GM19397 (cell line): ENCODE measurements at regions not wholly inside any gene's neighbourhood (a gene's known extent, or its start where the extent isn't known, plus 50 kb on each side); places are given as distances from the start of the nearest gene placed in this dataset.
"Not testable (repeated sequence)": the region's sequence is repeated elsewhere in the genome, so short reads cannot be mapped to it uniquely, and the experiment has no call there.

Experiments
- ATAC-seq: cut with Tn5 transposase; IDR thresholded peaks from one replicate; pipeline ENCODE4 v1.9.1; 2021; ENCODE audit warnings: mild to moderate bottlenecking, moderate library complexity; ENCODE audit not compliant: unreplicated experiment

DNA sequence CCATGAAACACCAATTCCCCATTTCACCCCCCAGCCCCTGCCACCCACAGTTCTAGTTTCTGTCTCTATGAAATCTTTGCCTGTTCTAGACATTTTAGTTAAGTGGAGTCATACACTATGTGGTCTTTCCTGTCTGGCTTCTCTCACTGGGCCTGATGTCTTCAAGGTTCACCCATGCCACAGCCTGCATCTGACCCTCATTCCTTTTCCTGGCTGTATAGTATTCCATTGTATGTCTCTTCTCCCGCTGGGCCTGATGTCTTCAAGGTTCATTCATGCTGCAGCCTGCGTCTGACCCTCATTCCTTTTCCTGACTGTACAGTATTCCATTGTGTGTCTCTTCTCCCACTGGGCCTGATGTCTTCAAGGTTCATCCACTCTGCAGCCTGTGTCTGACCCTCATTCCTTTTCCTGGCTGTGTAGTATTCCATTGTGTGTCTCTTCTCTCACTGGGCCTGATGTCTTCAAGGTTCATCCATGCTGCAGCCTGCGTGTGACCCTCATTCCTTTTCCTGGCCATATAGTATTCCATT is 191.7 kb downstream of the CRLF2 start:
- no peak for ATAC-seq

DNA sequence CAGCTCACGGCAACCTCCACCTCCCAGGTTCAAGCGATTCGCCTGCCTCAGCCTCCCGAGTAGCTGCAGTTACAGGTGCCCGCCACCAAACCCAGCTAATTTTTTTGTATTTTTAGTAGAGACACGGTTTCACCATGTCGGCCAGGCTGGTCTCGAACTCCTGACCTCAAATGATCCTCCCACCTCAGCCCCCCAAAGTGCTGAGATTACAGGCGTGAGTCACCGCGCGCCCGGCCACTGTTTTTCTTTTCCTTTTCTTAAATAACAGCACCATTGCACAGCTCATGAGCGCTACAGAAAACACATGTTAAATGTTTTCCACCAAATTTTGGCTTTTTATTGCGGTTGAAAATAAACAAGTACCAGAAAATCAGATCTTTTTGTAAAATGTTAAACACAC is 195.5 kb downstream of the CRLF2 start:
- ATAC-seq, result not testable (repeated sequence)

DNA sequence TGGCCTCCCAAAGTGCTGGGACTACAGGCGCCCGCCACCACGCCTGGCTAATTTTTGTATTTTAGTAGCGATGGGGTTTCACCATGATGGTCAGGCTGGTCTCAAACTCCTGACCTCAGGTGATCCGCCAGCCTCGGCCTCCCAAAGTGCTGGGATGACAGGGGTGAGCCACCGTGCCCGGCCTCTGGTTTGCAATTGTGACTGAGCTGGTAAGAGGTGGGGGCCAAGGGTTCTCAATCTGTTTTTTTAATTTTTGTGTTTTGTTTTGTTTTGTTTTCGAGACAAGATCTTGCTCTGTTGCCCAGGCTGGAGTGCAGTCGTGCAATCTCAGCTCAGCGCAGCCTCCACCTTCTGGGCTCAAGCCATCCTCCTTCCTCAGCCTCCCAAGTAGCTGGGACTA is 196.2 kb downstream of the CRLF2 start:
- ATAC-seq, result not testable (repeated sequence)

DNA sequence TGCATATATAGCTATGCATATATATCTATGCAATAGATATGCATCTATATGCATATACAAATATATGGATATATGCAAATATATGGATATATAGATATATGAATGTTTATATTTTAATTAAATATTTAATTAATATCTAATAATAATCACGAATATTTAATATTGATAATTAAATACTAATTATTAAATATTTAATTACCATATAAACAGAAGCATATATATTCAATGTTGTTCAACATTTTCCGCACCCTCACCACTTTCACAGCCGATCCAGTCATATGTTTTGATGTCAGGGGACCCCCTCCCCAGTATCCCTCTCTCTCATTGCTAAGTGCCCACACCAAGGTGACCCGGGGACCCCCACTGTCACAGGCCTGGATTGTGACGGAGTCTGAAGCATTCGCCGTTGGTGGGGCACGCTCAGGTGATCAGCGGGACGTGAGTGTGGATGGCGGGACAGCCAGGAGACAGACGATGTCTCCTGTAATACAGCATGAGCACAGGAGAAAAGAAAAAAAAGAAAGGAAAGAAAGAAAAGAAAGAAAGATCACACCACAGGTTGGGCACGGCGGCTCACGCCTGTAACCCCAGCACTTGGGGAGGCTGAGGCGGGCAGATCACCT is 199.7 kb downstream of the CRLF2 start:
- ATAC-seq, result no peak

DNA sequence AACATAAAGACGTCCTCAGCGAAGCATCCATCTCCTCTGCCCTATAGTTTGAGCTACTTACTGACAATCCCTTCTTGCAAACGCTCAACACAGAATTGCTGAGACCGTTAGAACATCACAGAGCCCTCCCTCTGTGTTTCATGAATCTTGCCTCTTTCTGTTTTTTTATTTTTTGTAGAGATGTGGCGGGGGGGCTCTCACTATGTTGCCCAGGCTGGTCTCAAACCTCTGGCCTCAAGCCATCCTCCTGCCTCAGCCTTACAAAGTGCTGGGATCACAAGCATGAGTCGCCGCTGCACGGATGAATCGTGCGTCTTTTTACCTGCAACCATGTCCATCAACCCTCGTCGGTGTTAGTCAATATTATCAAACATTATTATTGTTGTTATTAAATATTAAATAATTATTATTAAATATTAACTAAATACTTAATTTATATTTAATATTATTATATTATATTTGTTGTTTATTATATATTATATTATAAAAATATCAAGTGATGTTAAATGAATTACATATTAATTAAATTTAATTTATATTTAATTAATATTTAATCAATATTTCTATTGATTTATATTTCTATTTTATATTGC is 200.7 kb downstream of the CRLF2 start:
- ATAC-seq, result no peak

DNA sequence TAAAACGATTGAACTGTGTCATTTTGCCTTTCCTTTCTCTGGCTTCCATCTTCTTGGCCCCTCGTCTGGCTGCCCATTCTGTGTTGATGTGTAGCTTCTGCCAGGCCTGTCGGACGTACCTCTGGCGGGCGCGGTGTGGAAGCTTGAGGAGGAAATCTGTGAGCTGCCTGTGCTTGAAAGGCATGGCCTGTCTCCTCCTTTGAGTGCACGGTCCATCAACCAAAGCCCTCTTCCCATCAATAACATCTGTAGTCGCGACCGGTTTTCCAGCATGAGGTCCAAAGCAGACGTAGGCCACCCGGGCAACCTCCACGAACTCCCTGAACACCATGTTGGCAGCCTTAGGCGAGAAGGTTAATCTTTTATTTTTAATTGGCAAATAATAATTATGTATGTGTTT is 202.7 kb downstream of the CRLF2 start:
- no peak for ATAC-seq

DNA sequence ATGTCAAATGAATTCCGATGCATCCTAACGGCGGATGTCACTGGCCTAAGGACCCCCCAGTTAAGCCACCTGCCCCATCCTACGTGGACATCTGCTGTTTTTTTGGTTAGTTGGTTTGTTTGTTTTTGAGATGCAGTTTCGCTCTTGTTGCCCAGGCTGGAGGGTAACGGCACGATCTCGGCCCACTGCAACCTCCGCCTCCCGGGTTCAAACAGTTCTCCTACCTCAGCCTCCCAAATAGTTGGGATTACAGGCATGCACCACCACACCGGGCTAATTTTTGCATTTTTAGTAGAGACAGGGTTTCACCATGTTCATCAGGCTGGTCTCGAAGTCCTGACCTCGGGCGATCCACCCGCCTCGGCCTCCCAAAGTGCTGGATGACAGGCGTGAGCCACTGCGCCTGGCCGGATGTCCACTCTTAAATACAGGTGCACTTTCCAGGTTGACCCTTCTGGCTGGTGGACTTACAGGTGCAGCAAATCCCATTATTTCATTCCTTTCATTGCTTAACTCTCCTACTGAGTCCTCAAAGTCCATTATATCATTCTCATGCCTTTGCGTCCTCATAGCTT is 206.2 kb downstream of the CRLF2 start:
- no peak for ATAC-seq

DNA sequence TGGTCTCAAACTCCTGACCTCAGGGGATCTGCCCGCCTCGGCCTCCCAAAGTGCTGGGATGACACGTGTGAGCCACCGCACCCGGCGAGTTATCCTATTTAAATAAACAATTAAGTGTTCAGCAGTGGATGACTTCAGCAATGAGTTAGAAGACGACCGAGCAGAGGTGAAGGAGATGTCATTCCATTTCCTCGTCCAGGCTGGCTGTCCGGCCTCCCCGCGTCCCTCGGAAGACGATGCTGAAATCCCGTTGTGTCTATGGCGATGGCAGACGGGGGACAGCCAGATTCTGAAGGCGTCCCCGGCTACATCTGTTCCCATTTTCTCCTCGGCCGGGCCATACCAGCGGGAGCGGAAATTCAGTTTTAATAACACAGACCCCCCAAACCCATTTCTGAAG is 209.8 kb downstream of the CRLF2 start:
- ATAC-seq, result no peak

DNA sequence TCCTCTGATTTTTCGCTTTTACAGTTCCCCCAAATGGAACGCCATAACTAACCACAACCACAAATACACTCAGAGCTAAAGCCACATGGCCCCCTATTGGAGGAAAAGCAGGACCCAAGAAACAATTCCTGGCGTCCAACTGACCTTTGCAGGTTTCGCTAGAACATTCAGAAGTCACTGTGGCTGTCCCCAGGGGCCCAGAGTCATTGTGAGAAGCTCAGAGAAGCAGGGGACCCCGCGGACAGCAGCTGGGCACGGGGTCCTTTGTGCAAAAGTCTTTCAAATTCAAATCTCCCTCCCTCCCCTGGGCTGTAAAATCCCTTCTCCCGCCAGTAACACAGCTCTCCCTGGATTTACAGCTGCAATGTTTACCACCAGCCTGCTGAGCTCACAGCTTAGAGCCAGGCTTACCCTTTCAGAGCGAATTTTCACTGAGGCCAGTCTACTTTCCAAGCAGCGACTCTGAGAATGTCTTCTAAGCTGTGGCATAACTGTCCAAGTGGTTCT is 214.8 kb downstream of the CRLF2 start:
- ATAC-seq, result no peak

DNA sequence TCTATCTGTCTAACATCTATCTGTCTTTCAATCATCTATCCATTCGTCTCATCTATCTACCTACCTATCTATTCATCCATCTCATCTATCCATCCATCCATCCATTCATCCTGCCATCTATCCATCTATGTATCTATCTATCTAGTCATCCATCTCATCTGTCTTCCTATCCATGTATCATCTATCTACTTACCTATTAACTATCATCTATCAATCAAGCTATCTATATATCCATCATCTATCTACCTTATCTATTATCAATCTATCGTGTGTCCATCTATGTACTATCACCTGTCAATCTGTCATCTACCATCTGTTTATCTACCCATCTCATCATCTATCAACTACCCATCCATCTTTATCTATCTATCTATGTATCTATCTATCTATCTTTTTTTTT is 217.7 kb downstream of the CRLF2 start:
- no peak for ATAC-seq

DNA sequence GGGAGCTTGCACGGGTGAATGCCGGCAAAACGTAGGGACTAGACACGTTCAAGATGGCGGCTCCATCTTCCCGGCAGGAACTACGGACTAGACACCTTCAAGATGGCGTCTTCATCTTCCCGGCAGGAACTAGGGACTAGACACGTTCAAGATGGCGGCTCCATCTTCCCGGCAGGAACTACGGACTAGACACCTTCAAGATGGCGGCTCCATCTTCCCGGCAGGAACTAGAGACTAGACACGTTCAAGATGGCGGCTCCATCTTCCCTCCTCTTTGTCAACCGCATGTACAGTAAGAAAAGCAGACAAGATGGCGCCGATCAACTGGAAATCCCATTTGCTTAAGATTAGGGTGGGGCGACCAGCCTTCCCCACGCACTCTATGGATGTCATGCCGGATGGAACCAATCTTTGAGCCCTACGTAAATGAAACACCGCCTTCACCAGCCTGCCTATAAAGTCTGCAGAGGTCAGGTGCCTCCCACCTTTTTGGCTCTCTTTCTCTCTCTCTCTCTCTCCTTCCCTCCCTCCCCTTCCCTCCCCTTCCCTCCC is 222.4 kb downstream of the CRLF2 start:
- ATAC-seq, result peak; percentile 89

DNA sequence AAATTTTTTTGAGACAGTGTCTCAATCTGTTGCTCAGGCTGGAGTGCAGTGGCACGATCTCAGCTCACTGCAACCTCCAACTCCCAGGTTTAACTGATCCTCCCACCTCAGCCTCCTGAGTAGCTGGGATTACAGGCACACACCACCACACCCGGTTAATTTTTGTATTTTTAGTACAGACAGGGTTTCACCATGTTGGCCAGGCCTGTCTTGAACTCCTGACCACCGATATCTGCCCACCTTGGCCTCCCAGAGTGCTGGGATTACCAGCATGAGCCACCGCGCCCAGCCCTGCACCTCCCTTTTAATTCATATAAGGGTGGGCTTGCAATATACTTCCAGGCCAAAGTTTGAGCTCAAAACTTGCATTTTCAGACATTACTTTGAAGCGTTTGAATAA is 223.9 kb downstream of the CRLF2 start:
- ATAC-seq, result not testable (repeated sequence)

DNA sequence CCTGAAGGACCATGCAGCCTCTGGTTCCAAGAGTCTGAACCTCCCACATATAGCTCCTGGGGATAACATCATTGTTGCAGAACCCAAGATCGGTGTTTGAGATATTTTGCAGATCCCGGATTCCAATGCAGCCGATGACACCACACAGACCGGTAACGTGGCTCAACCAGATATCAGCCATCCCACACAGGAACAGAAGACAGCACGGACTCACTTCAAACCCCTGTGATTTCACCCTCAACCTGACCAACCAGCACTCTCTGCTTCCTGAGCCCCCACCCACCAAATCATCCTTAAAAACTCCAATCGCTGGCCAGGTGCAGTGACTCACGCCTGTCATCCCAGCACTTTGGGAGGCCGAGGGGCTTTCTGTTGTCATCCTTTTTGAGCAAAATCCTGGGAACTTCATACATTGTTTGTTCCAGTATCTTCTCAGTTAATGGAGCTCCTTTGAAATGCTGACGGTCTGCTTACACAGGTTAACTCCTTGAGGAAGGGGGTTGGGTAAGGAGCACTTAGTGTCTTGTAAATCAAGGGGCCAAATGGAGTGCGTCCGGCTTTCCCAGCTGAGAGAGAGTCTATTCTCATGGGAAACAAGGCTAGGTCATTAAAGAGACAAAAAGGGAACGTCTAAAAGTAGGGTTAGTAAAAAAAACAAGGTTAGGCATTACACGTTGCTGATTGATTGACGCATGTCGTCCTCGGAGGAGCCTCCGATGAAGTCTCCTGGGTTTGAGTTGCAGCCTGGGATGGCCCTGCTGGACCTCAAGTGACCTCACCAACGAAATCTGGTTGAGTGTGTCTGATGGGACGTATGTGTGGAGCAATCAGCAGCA is 230.4 kb downstream of the CRLF2 start:
- ATAC-seq, result no peak

DNA sequence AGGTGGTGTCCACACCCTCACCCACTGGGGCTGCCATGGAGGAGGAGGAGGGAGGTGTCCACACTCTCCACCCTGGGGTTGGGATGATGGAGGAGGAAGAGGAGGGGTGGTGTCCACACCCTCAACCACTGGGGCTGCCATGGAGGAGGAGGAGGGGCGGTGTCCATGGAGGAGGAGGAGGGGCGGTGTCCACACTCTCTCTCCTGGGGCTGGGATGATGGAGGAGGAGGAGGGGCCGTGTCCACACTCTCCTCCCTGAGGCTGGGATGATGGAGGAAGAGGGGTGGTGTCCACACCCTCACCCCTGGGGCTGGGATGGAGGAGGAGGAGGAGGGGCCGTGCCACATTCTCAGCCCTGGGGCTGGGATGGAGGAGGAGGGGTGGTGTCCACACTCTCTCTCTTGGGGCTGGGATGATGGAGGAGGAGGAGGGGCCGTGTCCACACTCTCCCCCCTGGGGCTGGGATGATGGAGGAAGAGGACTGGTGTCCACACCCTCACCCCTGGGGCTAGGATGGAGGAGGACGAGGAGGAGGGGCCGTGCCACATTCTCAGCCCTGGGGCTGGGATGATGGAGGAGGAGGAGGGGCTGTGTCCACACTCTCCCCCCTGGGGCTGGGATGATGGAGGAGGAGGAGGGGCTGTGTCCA is 231.7 kb downstream of the CRLF2 start:
- no peak for ATAC-seq

DNA sequence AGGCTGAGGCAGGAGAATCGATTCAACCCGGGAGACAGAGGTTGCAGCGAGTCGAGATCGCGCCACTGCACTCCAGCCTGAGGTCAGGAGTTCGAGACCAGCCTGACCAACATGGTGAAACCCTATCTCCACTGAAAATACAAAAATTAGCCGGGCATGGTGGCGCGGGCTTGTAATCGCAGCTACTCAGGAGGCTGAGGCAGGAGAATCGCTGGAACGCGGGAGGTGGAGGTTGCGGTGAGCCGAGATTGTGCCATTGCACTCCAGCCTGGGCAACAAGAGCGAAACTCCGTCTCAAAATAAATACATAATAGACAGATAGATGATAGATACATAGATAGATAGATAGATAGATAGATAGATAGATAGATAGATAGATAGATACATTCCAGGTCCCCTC is 233.3 kb downstream of the CRLF2 start:
- not testable (repeated sequence) for ATAC-seq

DNA sequence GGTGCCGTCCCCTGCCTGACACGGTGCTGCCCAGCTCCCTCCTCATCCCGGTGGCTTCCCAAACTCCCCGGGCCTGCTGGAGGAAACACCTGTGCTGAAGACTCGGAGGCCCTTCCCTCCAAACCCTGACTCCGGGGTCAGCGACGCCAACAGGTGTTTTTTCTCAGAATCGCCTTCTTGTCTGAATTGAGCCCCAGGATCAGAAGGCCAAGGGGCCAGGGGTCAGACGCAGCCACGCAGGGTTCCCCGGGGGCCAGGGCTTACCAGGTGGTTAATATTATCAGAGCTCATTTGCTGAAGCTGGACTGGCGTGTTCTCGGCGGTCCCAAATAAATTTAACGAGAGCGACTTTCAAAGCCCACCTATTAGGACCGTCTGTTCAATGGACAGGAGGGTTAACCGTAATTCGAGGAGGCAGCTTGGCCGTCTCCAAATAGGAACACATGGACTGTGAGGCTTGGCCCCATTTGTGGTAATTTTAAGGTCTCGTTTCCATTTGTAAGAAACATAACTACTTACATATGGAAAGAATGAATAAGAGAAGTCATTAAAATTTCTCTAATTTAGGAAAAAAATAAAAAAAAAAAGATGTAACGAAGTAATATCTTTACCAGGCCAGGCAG is 239.3 kb downstream of the CRLF2 start:
- ATAC-seq, result no peak

DNA sequence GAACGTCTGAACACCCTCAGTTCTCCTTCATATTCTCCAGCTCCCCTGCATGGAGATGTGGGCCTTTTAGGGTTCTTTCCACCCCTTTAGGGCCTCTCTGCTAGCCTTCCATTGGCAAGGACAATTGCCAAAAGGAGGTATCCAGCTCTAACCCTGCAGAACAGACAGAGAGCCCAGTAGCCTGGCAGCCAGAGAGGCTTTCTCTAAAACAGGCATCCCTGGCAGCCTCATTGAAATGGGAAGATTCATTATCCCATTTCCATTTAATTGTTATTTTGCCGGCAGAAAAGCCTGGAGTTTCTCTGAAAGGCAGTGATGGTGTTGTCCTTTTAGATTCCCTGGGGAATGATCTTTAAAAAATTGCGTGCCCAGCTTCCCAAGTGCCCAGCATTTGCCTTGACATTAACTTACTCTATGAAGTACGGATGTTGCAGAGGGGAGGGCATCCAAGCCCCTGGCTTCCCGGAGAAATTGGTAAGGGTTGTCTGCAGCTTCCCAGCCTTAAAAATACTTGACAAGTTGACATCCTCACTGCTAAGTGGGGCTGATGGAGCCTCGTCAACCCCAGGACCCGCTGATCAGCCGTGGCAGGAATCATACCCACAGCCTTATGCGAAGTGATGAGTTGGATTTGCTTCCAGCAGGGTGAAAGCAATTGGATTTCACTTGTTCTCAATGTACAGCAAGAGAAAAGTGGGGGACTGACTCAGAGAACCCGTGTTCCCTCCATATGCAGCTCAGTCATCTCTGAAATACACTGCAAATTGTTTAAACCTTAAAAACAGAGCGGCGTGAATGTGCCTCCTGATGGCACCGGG is 244.1 kb downstream of the CRLF2 start:
- no peak for ATAC-seq

DNA sequence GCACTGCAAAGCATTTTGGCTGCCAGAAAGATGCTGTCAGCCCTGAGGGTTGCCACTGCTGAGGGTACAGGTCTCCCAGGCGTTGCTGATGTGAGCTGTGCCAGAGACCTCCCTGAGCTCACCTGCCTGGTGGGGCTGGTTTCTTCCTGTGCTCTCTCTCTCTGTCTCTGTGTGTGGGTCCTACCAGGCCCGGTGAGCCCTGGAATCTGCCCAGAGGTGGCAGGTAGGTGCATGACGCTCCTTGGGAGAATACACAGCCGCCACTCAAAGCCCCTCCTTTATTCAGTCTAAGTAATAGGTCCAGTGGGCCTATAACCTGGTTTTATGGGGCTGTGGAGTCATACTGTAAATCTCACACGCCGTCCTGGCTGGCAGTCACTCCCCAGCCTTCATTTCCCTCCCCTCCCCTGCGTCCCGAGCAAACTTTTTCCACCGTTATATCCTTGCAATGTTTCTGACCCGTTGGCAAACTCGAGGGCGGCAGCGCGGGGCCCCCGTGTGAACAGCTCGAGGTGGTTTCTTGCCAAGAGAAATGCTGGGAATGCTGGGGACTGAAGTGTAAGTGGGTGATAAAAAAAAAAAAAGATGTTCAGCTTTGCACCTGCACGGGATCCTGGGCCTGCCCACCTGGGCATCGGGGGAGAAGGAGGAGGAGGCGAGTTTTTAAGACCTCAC is 245.9 kb downstream of the CRLF2 start:
- no peak for ATAC-seq
